ENCODE measurements at regions not wholly inside any gene's neighbourhood (a gene's known extent, or its start where the extent isn't known, plus 50 kb on each side); places are given as distances from the start of the nearest gene placed in this dataset.

GRCh38 chr2:8565399-8566154 is 116.3 kb upstream of the ID2 start:
- no peak for DNase-seq

- no peak for DNase-seq
Observed at GRCh38 chr2:8566155-8566670, 115.6 kb upstream of the ID2 start.

GRCh38 chr2:8566774-8567468 is 114.9 kb upstream of the ID2 start:
- DNase-seq: peak; percentile 89

- peak; percentile 38 for DNase-seq
Observed at GRCh38 chr2:8567469-8568260, 114.2 kb upstream of the ID2 start.

- no peak for DNase-seq
Observed at GRCh38 chr2:8568543-8569302, 113.1 kb upstream of the ID2 start.

- no peak for DNase-seq
Observed at GRCh38 chr2:8569332-8569930, 112.4 kb upstream of the ID2 start.

GRCh38 chr2:8570637-8571036 is 111.2 kb upstream of the ID2 start:
- DNase-seq: no peak

GRCh38 chr2:8571301-8571791 is 110.5 kb upstream of the ID2 start:
- DNase-seq: no peak

- no peak for DNase-seq
Observed at GRCh38 chr2:8571792-8572499, 109.9 kb upstream of the ID2 start.

- no peak for DNase-seq
Observed at GRCh38 chr2:8572712-8573233, 109.1 kb upstream of the ID2 start.

GRCh38 chr2:8573234-8573941 is 108.5 kb upstream of the ID2 start:
- peak; percentile 75 for DNase-seq

- DNase-seq: no peak
Observed at GRCh38 chr2:8573942-8574195, 108.0 kb upstream of the ID2 start.

- DNase-seq: no peak
Observed at GRCh38 chr2:8574196-8575037, 107.4 kb upstream of the ID2 start.

- no peak for DNase-seq
Observed at GRCh38 chr2:8575038-8575833, 106.6 kb upstream of the ID2 start.

GRCh38 chr2:8575834-8576423 is 105.9 kb upstream of the ID2 start:
- peak; percentile 14 for DNase-seq

- no peak for DNase-seq
Observed at GRCh38 chr2:8576525-8577167, 105.2 kb upstream of the ID2 start.

- no peak for DNase-seq
Observed at GRCh38 chr2:8577573-8577972, 104.3 kb upstream of the ID2 start.
